ENCODE measurements at regions not wholly inside any gene's neighbourhood (a gene's known extent, or its start where the extent isn't known, plus 50 kb on each side); places are given as distances from the start of the nearest gene placed in this dataset.

DNA sequence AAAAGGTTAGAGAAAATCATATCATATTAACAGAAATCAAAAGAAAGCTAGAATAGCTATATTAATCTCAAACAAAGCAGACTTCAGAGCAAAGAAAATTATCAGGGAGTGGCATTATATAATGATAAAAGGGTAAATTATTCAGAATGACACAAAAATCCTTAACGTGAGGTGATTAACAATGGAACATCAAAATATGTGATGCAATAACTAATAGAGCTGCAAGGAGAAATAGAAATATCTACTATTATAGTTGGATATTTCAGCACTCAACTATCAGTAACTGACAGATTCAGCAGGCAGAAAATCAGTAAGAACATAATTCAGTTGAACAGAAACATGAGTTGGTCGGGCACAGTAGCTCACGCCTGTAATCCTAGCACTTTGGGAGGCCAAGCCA, 275.1 kb upstream of the FSIP2 start:
- H3K9me3 ChIP-seq (ENCODE audit: control insufficient read depth, low read length): peaks cover 16% of the 10 kb centered on the region
- no peaks in the 10 kb centered on the region for H3K4me1 ChIP-seq (ENCODE audit: control insufficient read depth, insufficient read depth, low read length)
- no peak overlapping the region for H3K27ac Mint-ChIP-seq
- no peaks in the 10 kb centered on the region for H3K4me1 Mint-ChIP-seq
- peaks cover 7% of the 10 kb centered on the region for H3K36me3 ChIP-seq (ENCODE audit: control insufficient read depth, insufficient read depth, low read length)
- no peak for DNase-seq
- no peak overlapping the region for H3K27ac ChIP-seq (ENCODE audit: low read depth, low read length)
- 97 to 100% methylated on average over 2 to 3 of the region's 3 CpGs for WGBS, 2 experiments (ENCODE audit: insufficient coverage in 1 of 2, insufficient read length in 1 of 2)
- H3K36me3 Mint-ChIP-seq (ENCODE audit: low read depth): peaks cover 22% of the 10 kb centered on the region
- TF ChIP-seq CTCF (conservative IDR thresholded peaks at IDR 0.05): no peak
- no peak overlapping the region for H3K4me3 ChIP-seq (ENCODE audit: low read length)
- no peak overlapping the region for H3K4me3 Mint-ChIP-seq
- H3K27me3 ChIP-seq (ENCODE audit: control insufficient read depth, insufficient read depth, low read length, poor library complexity, severe bottlenecking): no peaks in the 10 kb centered on the region
- H3K9me3 Mint-ChIP-seq: peaks cover 5% of the 10 kb centered on the region
- H3K27me3 Mint-ChIP-seq (ENCODE audit: insufficient read depth): no peaks in the 10 kb centered on the region
- H3K9ac ChIP-seq (ENCODE audit: extremely low read depth, low read length, poor library complexity, severe bottlenecking): no peak overlapping the region

GRCh38 chr2:185466915-185467314, 271.7 kb upstream of the FSIP2 start:
- peaks cover 21% of the 10 kb centered on the region for H3K9me3 ChIP-seq (ENCODE audit: control insufficient read depth, low read length)
- H3K9ac ChIP-seq (ENCODE audit: extremely low read depth, low read length, poor library complexity, severe bottlenecking): no peak overlapping the region
- DNase-seq: no peak
- H3K4me1 Mint-ChIP-seq: no peaks in the 10 kb centered on the region
- no peaks in the 10 kb centered on the region for H3K4me1 ChIP-seq (ENCODE audit: control insufficient read depth, insufficient read depth, low read length)
- peaks cover 5% of the 10 kb centered on the region for H3K9me3 Mint-ChIP-seq
- no peaks in the 10 kb centered on the region for H3K27me3 ChIP-seq (ENCODE audit: control insufficient read depth, insufficient read depth, low read length, poor library complexity, severe bottlenecking)
- H3K36me3 Mint-ChIP-seq (ENCODE audit: low read depth): peaks cover 23% of the 10 kb centered on the region
- H3K36me3 ChIP-seq (ENCODE audit: control insufficient read depth, insufficient read depth, low read length): peaks cover 7% of the 10 kb centered on the region
- no peak overlapping the region for H3K4me3 ChIP-seq (ENCODE audit: low read length)
- H3K27me3 Mint-ChIP-seq (ENCODE audit: insufficient read depth): no peaks in the 10 kb centered on the region
- no peak overlapping the region for H3K27ac Mint-ChIP-seq
- H3K27ac ChIP-seq (ENCODE audit: low read depth, low read length): no peak overlapping the region
- no peak for TF ChIP-seq CTCF (conservative IDR thresholded peaks at IDR 0.05)
- H3K4me3 Mint-ChIP-seq: no peak overlapping the region

GRCh38 chr2:185471441-185471840, 267.2 kb upstream of the FSIP2 start:
- peaks cover 5% of the 10 kb centered on the region for H3K36me3 ChIP-seq (ENCODE audit: control insufficient read depth, insufficient read depth, low read length)

More at GRCh38 chr2:185471441-185471840, 267.2 kb upstream of the FSIP2 start:
- Histone ChIP-seq H3K27me3 (ENCODE audit: control insufficient read depth, insufficient read depth, low read length, poor library complexity, severe bottlenecking) (no peaks in the 10 kb centered on the region), H3K9me3 (ENCODE audit: control insufficient read depth, low read length) (peaks cover 30% of the 10 kb centered on the region), H3K27ac (ENCODE audit: low read depth, low read length) (no peak overlapping the region), H3K4me1 (ENCODE audit: control insufficient read depth, insufficient read depth, low read length) (peaks cover 8% of the 10 kb centered on the region), H3K9ac (ENCODE audit: extremely low read depth, low read length, poor library complexity, severe bottlenecking) (no peak overlapping the region), H3K4me3 (ENCODE audit: low read length) (no peak overlapping the region)
- DNase-seq: no peak
- Mint-ChIP-seq H3K36me3 (ENCODE audit: low read depth) (peaks cover 31% of the 10 kb centered on the region), H3K4me1 (peaks cover 8% of the 10 kb centered on the region), H3K27ac (no peak overlapping the region), H3K4me3 (no peak overlapping the region), H3K9me3 (peaks cover 18% of the 10 kb centered on the region), H3K27me3 (ENCODE audit: insufficient read depth) (no peaks in the 10 kb centered on the region)
- WGBS, 2 experiments (ENCODE audit: insufficient coverage in 1 of 2, insufficient read length in 1 of 2): 83 to 100% methylated on average over 1 of the region's 1 CpG
- no peak for TF ChIP-seq CTCF (conservative IDR thresholded peaks at IDR 0.05)
